GM23338 (cell line): ENCODE measurements at regions not wholly inside any gene's neighbourhood (a gene's known extent, or its start where the extent isn't known, plus 50 kb on each side); places are given as distances from the start of the nearest gene placed in this dataset.

Source experiments
- ATAC-seq: fragments of 200-7000 bp; cut with Tn5 transposase; 3 replicates; pipeline ENCODE4 v1.9.1; 2020
- DNase-seq: peaks from one replicate; pipeline ENCODE4 v3.0.0-alpha.2; 2015; ENCODE audit warnings: low spot score
- H2AFZ ChIP-seq: fragments of 200-600 bp; sonication (generic); 2 replicates; pipeline ENCODE4 v1.8.0; 2016; ENCODE audit warnings: antibody characterized with exemption, mild to moderate bottlenecking, moderate library complexity
- H3F3A ChIP-seq: fragments of 200-600 bp; sonication (generic); replicated peaks from 2 replicates; pipeline ENCODE4 v1.8.0; 2017; ENCODE audit warnings: antibody characterized with exemption, mixed run types, low read depth
- H3K27ac ChIP-seq: fragments of 200-600 bp; sonication (generic); 2 replicates; pipeline ENCODE4 v1.6.1; 2016; ENCODE audit warnings: low read depth
- H3K27me3 ChIP-seq: fragments of 200-600 bp; sonication (generic); 2 replicates; pipeline ENCODE4 v1.8.0; 2016; ENCODE audit warnings: mild to moderate bottlenecking, mixed run types, moderate library complexity; ENCODE audit not compliant: insufficient read depth
- H3K36me3 ChIP-seq: fragments of 200-600 bp; sonication (generic); 2 replicates; pipeline ENCODE4 v1.8.0; 2016; ENCODE audit warnings: mild to moderate bottlenecking; ENCODE audit not compliant: insufficient read depth
- H3K4me1 ChIP-seq: fragments of 200-600 bp; sonication (generic); 2 replicates; pipeline ENCODE4 v1.8.0; 2016; ENCODE audit warnings: mild to moderate bottlenecking, moderate library complexity; ENCODE audit not compliant: insufficient read depth
- H3K4me2 ChIP-seq: fragments of 200-600 bp; sonication (generic); 2 replicates; pipeline ENCODE4 v1.7.1; 2017; ENCODE audit warnings: mixed run types
- H3K4me3 ChIP-seq: fragments of 200-600 bp; sonication (generic); 2 replicates; pipeline ENCODE4 v1.6.1; 2016; ENCODE audit warnings: mixed run types
- H3K79me2 ChIP-seq: fragments of 200-600 bp; sonication (generic); replicated peaks from 2 replicates; pipeline ENCODE4 v1.8.0; 2017; ENCODE audit warnings: mild to moderate bottlenecking; ENCODE audit not compliant: insufficient read depth
- H3K9me2 ChIP-seq: fragments of 200-600 bp; sonication (generic); 2 replicates; pipeline ENCODE4 v1.8.0; 2017; ENCODE audit not compliant: insufficient read depth
- H4K20me1 ChIP-seq: fragments of 200-600 bp; sonication (generic); replicated peaks from 2 replicates; pipeline ENCODE4 v1.8.0; 2017; ENCODE audit warnings: mild to moderate bottlenecking; ENCODE audit not compliant: insufficient read depth
- H3K27ac Mint-ChIP-seq: 2 replicates; pipeline ENCODE4 v1.8.0; 2020; ENCODE audit warnings: inconsistent platforms, mild to moderate bottlenecking, moderate library complexity, mixed read lengths
- H3K27me3 Mint-ChIP-seq: 3 replicates; pipeline ENCODE4 v1.8.0; 2022; ENCODE audit warnings: low read depth, mild to moderate bottlenecking, moderate library complexity, mixed read lengths, inconsistent platforms; ENCODE audit not compliant: insufficient read depth, poor library complexity
- H3K36me3 Mint-ChIP-seq: 3 replicates; pipeline ENCODE4 v1.8.0; 2021; ENCODE audit warnings: low read depth, mild to moderate bottlenecking, inconsistent platforms, moderate library complexity, mixed read lengths
- H3K4me1 Mint-ChIP-seq: 3 replicates; pipeline ENCODE4 v1.8.0; 2020; ENCODE audit warnings: mild to moderate bottlenecking, inconsistent platforms, mixed read lengths
- H3K4me3 Mint-ChIP-seq: 3 replicates; pipeline ENCODE4 v1.8.0; 2021; ENCODE audit warnings: moderate library complexity, mild to moderate bottlenecking, inconsistent platforms, mixed read lengths
- H3K9me3 Mint-ChIP-seq: 3 replicates; pipeline ENCODE4 v1.8.0; 2020; ENCODE audit warnings: moderate library complexity, mild to moderate bottlenecking, inconsistent platforms, mixed read lengths
- CREB1 ChIP-seq: fragments of 250-450 bp; sonication (Bioruptor Pico); IDR thresholded peaks from 2 replicates; pipeline ENCODE4 v1.5.0; 2020; ENCODE audit warnings: low read depth, mild to moderate bottlenecking, moderate library complexity
- EZH2 ChIP-seq: fragments of 200-600 bp; sonication (generic); IDR thresholded peaks from one replicate; pipeline ENCODE4 v1.8.0; 2017; ENCODE audit warnings: antibody characterized with exemption, mild to moderate bottlenecking, low read depth; ENCODE audit not compliant: unreplicated experiment
- EZH2phosphoT487 ChIP-seq: fragments of 200-600 bp; sonication (generic); IDR thresholded peaks from one replicate; pipeline ENCODE4 v1.8.1; 2018; ENCODE audit warnings: antibody characterized with exemption; ENCODE audit not compliant: unreplicated experiment
- JUNB ChIP-seq: IDR thresholded peaks from one replicate; pipeline ENCODE4 v1.6.1; 2016; ENCODE audit warnings: antibody characterized with exemption; ENCODE audit not compliant: unreplicated experiment
- NANOG ChIP-seq: IDR thresholded peaks from 2 replicates; pipeline ENCODE4 v1.6.1; 2016; ENCODE audit warnings: antibody characterized with exemption, borderline replicate concordance
- POLR2AphosphoS5 ChIP-seq: IDR thresholded peaks from 2 replicates; pipeline ENCODE4 v1.6.1; 2016; ENCODE audit warnings: antibody characterized with exemption, low read depth
- STAT1 ChIP-seq: IDR thresholded peaks from one replicate; pipeline ENCODE4 v1.6.1; 2016; ENCODE audit warnings: antibody characterized with exemption; ENCODE audit not compliant: unreplicated experiment
- ZNF114 ChIP-seq: fragments of 250-450 bp; sonication (Bioruptor Pico); IDR thresholded peaks from 2 replicates; pipeline ENCODE4 v1.5.0; 2020; ENCODE audit warnings: mild to moderate bottlenecking, moderate library complexity
- ZNF331 ChIP-seq: fragments of 250-450 bp; sonication (Bioruptor Pico); IDR thresholded peaks from 2 replicates; pipeline ENCODE4 v1.5.0; 2020; ENCODE audit warnings: low read depth, mild to moderate bottlenecking, moderate library complexity
- TF ChIP-seq, protein P1 (sequence below), 2 experiments: fragments of 200-600 bp in 1 of 2; sonication (generic) in 1 of 2; conservative IDR thresholded peaks; 2 replicates each; pipeline versions ENCODE4 v1.5.1 to v1.6.1; 2016 to 2017; ENCODE audit warnings: antibody characterized with exemption in 2 of 2, low read depth in 2 of 2, mild to moderate bottlenecking in 2 of 2, moderate library complexity in 1 of 2
- TF ChIP-seq, protein P2 (sequence below): IDR thresholded peaks from 2 replicates; pipeline ENCODE4 v1.6.1; 2016; ENCODE audit warnings: antibody characterized with exemption
- TF ChIP-seq, protein P3 (sequence below): fragments of 250-450 bp; sonication (Bioruptor Pico); IDR thresholded peaks from 2 replicates; pipeline ENCODE4 v1.5.0; 2020; ENCODE audit warnings: mild to moderate bottlenecking, moderate library complexity
- TF ChIP-seq, protein P4 (sequence below): IDR thresholded peaks from one replicate; pipeline ENCODE4 v1.6.1; 2018; ENCODE audit warnings: antibody characterized with exemption; ENCODE audit not compliant: unreplicated experiment

DNA sequence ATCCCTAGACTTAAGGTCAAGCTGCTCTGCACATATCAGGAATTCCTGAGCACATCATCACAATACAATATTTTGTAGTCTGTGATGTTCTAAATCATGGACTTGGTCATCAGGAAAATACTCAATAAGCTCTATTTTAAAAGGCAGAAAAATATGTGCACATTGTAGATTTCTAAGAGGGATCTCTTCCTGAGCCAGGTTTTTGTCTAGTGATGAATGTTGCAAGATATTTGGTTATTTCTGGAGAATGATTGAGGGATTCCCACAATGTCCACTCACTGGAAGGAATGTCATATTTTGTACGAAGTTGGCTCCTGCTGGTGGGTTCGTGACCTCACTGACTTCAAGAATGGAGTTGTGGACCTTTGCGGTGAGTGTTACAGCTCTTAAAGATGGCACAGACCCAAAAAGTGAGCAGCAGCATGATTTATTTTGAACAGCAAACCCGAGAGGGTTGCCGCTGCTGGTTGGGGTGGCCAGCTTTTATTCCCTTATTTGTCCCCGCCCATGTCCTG is 300.9 kb upstream of the DCN start:
- Histone ChIP-seq H2AFZ (no peak overlapping the region; the same call in 1 of the 2 replicates), H3K4me2 (no peak overlapping the region)
- no peaks in the 10 kb centered on the region for H3K4me1 Mint-ChIP-seq

More for the DNA sequence above, 300.9 kb upstream of the DCN start:
- Histone ChIP-seq H4K20me1 (no peaks in the 10 kb centered on the region), H3K36me3 (no peaks in the 10 kb centered on the region), H3K79me2 (no peaks in the 10 kb centered on the region), H3K27me3 (no peaks in the 10 kb centered on the region), H3K27ac (no peak overlapping the region), H3K4me3 (no peak overlapping the region), H3K9me2 (no peaks in the 10 kb centered on the region), H3F3A (no peaks in the 10 kb centered on the region), H3K4me1 (no peaks in the 10 kb centered on the region)
- ATAC-seq (no peak), DNase-seq (no peak)
- H3K27ac Mint-ChIP-seq: no peak overlapping the region
- no peaks in the 10 kb centered on the region for H3K9me3 Mint-ChIP-seq
- H3K36me3 Mint-ChIP-seq: no peaks in the 10 kb centered on the region; the same call in 2 of the 3 replicates
- no peaks in the 10 kb centered on the region for H3K27me3 Mint-ChIP-seq
- no peak overlapping the region for H3K4me3 Mint-ChIP-seq
- TF ChIP-seq ZNF114 (no peak), NANOG (no peak), JUNB (no peak), EZH2 (no peak), ZNF331 (CRISPR knock-in tag) (no peak), EZH2phosphoT487 (no peak), POLR2AphosphoS5 (no peak), CREB1 (CRISPR knock-in tag) (no peak), STAT1 (no peak)
- TF ChIP-seq, protein P1, sequence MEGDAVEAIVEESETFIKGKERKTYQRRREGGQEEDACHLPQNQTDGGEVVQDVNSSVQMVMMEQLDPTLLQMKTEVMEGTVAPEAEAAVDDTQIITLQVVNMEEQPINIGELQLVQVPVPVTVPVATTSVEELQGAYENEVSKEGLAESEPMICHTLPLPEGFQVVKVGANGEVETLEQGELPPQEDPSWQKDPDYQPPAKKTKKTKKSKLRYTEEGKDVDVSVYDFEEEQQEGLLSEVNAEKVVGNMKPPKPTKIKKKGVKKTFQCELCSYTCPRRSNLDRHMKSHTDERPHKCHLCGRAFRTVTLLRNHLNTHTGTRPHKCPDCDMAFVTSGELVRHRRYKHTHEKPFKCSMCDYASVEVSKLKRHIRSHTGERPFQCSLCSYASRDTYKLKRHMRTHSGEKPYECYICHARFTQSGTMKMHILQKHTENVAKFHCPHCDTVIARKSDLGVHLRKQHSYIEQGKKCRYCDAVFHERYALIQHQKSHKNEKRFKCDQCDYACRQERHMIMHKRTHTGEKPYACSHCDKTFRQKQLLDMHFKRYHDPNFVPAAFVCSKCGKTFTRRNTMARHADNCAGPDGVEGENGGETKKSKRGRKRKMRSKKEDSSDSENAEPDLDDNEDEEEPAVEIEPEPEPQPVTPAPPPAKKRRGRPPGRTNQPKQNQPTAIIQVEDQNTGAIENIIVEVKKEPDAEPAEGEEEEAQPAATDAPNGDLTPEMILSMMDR (conservative IDR thresholded peaks at IDR 0.05; ENCODE audit: low read depth in 2 of 2): no peak
- TF ChIP-seq, protein P2, sequence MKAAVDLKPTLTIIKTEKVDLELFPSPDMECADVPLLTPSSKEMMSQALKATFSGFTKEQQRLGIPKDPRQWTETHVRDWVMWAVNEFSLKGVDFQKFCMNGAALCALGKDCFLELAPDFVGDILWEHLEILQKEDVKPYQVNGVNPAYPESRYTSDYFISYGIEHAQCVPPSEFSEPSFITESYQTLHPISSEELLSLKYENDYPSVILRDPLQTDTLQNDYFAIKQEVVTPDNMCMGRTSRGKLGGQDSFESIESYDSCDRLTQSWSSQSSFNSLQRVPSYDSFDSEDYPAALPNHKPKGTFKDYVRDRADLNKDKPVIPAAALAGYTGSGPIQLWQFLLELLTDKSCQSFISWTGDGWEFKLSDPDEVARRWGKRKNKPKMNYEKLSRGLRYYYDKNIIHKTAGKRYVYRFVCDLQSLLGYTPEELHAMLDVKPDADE: no peak
- TF ChIP-seq, protein P3, sequence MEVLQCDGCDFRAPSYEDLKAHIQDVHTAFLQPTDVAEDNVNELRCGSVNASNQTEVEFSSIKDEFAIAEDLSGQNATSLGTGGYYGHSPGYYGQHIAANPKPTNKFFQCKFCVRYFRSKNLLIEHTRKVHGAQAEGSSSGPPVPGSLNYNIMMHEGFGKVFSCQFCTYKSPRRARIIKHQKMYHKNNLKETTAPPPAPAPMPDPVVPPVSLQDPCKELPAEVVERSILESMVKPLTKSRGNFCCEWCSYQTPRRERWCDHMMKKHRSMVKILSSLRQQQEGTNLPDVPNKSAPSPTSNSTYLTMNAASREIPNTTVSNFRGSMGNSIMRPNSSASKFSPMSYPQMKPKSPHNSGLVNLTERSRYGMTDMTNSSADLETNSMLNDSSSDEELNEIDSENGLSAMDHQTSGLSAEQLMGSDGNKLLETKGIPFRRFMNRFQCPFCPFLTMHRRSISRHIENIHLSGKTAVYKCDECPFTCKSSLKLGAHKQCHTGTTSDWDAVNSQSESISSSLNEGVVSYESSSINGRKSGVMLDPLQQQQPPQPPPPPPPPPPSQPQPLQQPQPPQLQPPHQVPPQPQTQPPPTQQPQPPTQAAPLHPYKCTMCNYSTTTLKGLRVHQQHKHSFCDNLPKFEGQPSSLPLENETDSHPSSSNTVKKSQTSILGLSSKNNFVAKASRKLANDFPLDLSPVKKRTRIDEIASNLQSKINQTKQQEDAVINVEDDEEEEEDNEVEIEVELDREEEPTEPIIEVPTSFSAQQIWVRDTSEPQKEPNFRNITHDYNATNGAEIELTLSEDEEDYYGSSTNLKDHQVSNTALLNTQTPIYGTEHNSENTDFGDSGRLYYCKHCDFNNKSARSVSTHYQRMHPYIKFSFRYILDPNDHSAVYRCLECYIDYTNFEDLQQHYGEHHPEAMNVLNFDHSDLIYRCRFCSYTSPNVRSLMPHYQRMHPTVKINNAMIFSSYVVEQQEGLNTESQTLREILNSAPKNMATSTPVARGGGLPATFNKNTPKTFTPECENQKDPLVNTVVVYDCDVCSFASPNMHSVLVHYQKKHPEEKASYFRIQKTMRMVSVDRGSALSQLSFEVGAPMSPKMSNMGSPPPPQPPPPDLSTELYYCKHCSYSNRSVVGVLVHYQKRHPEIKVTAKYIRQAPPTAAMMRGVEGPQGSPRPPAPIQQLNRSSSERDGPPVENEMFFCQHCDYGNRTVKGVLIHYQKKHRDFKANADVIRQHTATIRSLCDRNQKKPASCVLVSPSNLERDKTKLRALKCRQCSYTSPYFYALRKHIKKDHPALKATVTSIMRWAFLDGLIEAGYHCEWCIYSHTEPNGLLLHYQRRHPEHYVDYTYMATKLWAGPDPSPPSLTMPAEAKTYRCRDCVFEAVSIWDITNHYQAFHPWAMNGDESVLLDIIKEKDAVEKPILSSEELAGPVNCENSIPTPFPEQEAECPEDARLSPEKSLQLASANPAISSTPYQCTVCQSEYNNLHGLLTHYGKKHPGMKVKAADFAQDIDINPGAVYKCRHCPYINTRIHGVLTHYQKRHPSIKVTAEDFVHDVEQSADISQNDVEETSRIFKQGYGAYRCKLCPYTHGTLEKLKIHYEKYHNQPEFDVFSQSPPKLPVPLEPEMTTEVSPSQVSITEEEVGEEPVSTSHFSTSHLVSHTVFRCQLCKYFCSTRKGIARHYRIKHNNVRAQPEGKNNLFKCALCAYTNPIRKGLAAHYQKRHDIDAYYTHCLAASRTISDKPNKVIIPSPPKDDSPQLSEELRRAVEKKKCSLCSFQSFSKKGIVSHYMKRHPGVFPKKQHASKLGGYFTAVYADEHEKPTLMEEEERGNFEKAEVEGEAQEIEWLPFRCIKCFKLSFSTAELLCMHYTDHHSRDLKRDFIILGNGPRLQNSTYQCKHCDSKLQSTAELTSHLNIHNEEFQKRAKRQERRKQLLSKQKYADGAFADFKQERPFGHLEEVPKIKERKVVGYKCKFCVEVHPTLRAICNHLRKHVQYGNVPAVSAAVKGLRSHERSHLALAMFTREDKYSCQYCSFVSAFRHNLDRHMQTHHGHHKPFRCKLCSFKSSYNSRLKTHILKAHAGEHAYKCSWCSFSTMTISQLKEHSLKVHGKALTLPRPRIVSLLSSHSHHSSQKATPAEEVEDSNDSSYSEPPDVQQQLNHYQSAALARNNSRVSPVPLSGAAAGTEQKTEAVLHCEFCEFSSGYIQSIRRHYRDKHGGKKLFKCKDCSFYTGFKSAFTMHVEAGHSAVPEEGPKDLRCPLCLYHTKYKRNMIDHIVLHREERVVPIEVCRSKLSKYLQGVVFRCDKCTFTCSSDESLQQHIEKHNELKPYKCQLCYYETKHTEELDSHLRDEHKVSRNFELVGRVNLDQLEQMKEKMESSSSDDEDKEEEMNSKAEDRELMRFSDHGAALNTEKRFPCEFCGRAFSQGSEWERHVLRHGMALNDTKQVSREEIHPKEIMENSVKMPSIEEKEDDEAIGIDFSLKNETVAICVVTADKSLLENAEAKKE (CRISPR knock-in tag): no peak
- TF ChIP-seq, protein P4, sequence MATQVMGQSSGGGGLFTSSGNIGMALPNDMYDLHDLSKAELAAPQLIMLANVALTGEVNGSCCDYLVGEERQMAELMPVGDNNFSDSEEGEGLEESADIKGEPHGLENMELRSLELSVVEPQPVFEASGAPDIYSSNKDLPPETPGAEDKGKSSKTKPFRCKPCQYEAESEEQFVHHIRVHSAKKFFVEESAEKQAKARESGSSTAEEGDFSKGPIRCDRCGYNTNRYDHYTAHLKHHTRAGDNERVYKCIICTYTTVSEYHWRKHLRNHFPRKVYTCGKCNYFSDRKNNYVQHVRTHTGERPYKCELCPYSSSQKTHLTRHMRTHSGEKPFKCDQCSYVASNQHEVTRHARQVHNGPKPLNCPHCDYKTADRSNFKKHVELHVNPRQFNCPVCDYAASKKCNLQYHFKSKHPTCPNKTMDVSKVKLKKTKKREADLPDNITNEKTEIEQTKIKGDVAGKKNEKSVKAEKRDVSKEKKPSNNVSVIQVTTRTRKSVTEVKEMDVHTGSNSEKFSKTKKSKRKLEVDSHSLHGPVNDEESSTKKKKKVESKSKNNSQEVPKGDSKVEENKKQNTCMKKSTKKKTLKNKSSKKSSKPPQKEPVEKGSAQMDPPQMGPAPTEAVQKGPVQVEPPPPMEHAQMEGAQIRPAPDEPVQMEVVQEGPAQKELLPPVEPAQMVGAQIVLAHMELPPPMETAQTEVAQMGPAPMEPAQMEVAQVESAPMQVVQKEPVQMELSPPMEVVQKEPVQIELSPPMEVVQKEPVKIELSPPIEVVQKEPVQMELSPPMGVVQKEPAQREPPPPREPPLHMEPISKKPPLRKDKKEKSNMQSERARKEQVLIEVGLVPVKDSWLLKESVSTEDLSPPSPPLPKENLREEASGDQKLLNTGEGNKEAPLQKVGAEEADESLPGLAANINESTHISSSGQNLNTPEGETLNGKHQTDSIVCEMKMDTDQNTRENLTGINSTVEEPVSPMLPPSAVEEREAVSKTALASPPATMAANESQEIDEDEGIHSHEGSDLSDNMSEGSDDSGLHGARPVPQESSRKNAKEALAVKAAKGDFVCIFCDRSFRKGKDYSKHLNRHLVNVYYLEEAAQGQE: no peak
